ENCODE measurements at regions not wholly inside any gene's neighbourhood (a gene's known extent, or its start where the extent isn't known, plus 50 kb on each side); places are given as distances from the start of the nearest gene placed in this dataset.

- Histone ChIP-seq H3K9me3 (no peaks in the 10 kb centered on the region), H3K4me3 (no peak overlapping the region), H3K36me3 (no peaks in the 10 kb centered on the region), H3K4me1 (no peaks in the 10 kb centered on the region), H3K27me3 (no peaks in the 10 kb centered on the region), H3K27ac (no peak overlapping the region)
- DNase-seq = no peak
- TF ChIP-seq CTCF (IDR thresholded peaks at IDR 0.05) (no peak), POLR2A (IDR thresholded peaks at IDR 0.05) (no peak)
Measured at GRCh38 chr6:119821380-119821779, 471.8 kb upstream of the MAN1A1 start.

- no peak for DNase-seq
- H3K4me1 ChIP-seq = no peaks in the 10 kb centered on the region
- H3K4me3 ChIP-seq = no peak overlapping the region
- H3K27ac ChIP-seq = no peak overlapping the region
- no peaks in the 10 kb centered on the region for H3K9me3 ChIP-seq
- no peaks in the 10 kb centered on the region for H3K36me3 ChIP-seq
- no peaks in the 10 kb centered on the region for H3K27me3 ChIP-seq
- TF ChIP-seq POLR2A (IDR thresholded peaks at IDR 0.05) = no peak
- TF ChIP-seq CTCF (IDR thresholded peaks at IDR 0.05) = no peak
Measured at GRCh38 chr6:119818876-119819275, 469.3 kb upstream of the MAN1A1 start.

DNA sequence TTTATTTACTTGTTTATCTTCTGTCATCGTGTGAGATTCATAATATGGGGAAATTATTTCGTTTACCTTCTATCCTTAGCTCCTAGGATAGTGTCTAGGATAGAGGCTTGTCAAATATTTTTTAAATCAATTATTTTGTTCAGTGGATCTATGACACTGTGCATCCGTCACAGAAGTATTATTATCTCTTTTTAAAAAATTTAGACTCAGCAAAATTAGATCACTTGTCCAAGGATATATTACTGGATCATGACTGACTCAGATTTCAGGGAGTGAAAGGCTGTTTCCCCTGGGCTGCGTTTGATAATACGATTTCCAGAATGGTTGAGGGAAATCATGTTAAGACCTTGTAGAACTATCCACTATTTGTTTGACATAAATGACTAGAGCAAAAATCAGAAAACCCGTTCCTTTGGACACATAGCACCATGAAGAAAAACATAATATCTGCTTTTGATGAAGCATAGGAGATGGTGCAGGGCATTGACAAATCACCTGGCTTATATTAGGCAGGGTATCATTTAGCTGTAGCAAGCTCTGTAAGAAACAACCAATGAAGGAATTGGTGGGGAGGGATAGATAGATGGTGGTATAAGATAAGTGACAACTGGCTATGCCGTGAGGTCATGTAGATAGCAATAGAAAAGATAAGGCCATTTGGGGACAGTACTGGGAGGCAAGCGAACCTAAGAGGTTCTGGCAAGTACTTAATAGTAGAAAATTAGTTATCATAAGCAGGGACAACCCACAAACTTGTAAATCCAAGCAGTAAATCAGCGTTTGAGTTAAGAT lies 465.2 kb upstream of the MAN1A1 start:
- Histone ChIP-seq H3K27me3 (no peaks in the 10 kb centered on the region), H3K4me3 (no peak overlapping the region), H3K9me3 (no peaks in the 10 kb centered on the region), H3K36me3 (no peaks in the 10 kb centered on the region), H3K27ac (no peak overlapping the region), H3K4me1 (no peaks in the 10 kb centered on the region)
- no peak for DNase-seq
- no peak for TF ChIP-seq CTCF (IDR thresholded peaks at IDR 0.05)
- no peak for TF ChIP-seq POLR2A (IDR thresholded peaks at IDR 0.05)

DNA sequence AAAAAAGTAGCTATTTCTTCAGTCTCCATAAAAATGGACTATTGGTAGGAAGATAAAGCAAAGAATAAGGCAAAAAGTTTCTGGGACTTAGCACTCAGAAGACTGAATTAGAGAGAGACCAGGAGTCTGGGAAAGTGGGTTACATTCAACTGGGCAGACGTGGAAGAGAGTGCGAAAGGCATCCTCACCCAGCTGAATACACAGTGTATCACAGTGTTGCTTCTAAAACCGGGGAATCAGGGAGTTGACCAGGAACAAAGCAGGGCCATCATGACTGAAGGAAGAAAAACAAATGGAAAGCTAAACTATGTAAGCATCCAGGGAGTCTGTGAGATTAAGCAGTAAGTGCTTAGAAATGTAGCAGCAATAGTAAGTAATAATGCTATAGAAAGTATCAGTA lies 452.9 kb upstream of the MAN1A1 start:
- Histone ChIP-seq H3K36me3 (no peaks in the 10 kb centered on the region), H3K27ac (no peak overlapping the region), H3K4me3 (no peak overlapping the region), H3K27me3 (no peaks in the 10 kb centered on the region), H3K4me1 (peaks cover 0 to 3% (median 0%) of the 10 kb centered on the region in 4 donors), H3K9me3 (no peaks in the 10 kb centered on the region)
- no peak for DNase-seq
- TF ChIP-seq POLR2A (IDR thresholded peaks at IDR 0.05) = no peak
- no peak for TF ChIP-seq CTCF (IDR thresholded peaks at IDR 0.05)

DNA sequence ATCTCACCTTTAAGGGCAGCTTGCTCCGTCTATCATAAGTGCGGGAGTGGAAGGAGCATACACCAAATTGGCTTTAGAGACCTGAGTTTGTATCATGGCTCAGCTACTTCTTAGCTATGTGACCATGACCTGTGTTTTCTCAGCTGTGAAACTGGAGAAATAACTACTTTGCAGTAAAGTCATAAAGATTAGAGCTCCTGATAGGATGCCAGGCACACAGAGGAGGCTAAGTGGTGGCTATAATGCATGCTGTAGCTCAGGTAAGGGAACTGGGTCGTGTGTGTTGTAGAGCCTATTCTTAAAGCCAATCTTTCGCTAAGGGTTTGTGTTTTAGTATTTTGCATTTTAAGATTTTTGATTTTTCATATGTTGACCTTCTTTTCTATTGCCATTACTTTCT lies 451.5 kb upstream of the MAN1A1 start:
- H3K9me3 ChIP-seq = no peaks in the 10 kb centered on the region
- H3K27ac ChIP-seq = no peak overlapping the region
- H3K36me3 ChIP-seq = no peaks in the 10 kb centered on the region
- TF ChIP-seq CTCF (IDR thresholded peaks at IDR 0.05) (no peak), POLR2A (IDR thresholded peaks at IDR 0.05) (no peak)
- H3K27me3 ChIP-seq = no peaks in the 10 kb centered on the region
- DNase-seq = no peak
- no peak overlapping the region for H3K4me3 ChIP-seq
- H3K4me1 ChIP-seq = peaks cover 0 to 3% (median 0%) of the 10 kb centered on the region in 4 donors

Data from Peyer's patch (tissue), 4 donors.